ENCODE measurements at regions not wholly inside any gene's neighbourhood (a gene's known extent, or its start where the extent isn't known, plus 50 kb on each side); places are given as distances from the start of the nearest gene placed in this dataset.
A peak's percentile ranks its signal among the peaks of the same experiment; 100 is the strongest.
"Not testable (repeated sequence)": the region's sequence is repeated elsewhere in the genome, so short reads cannot be mapped to it uniquely, and the experiment has no call there.

GRCh38 chr5:119299242-119299614, 56.6 kb upstream of the TNFAIP8 start:
- H3K4me3 ChIP-seq (replicated peaks; ENCODE audit: low read depth, low read length); DNase-seq (ENCODE audit: low read depth): not testable (repeated sequence)

- not testable (repeated sequence) for H3K4me3 ChIP-seq (replicated peaks; ENCODE audit: low read depth, low read length); DNase-seq (ENCODE audit: low read depth)
Observed at GRCh38 chr5:119299615-119300310, 56.1 kb upstream of the TNFAIP8 start.

- no peak for TF ChIP-seq CTCF (IDR thresholded peaks at IDR 0.05; ENCODE audit: low read length, missing control alignments)
- H3K4me3 ChIP-seq (replicated peaks; ENCODE audit: low read depth, low read length) = no peak overlapping the region
- DNase-seq (ENCODE audit: low read depth) = no peak
Observed at GRCh38 chr5:119300311-119300670, 55.5 kb upstream of the TNFAIP8 start.

GRCh38 chr5:119301210-119301609, 54.6 kb upstream of the TNFAIP8 start:
- no peak for DNase-seq (ENCODE audit: low read depth)
- H3K4me3 ChIP-seq (replicated peaks; ENCODE audit: low read depth, low read length) = no peak overlapping the region
- TF ChIP-seq CTCF (IDR thresholded peaks at IDR 0.05; ENCODE audit: low read length, missing control alignments) = no peak

GRCh38 chr5:119301906-119302305, 53.9 kb upstream of the TNFAIP8 start:
- no peak overlapping the region for H3K4me3 ChIP-seq (replicated peaks; ENCODE audit: low read depth, low read length)
- DNase-seq (ENCODE audit: low read depth) = no peak
- no peak for TF ChIP-seq CTCF (IDR thresholded peaks at IDR 0.05; ENCODE audit: low read length, missing control alignments)

GRCh38 chr5:119302449-119302848, 53.4 kb upstream of the TNFAIP8 start:
- DNase-seq (ENCODE audit: low read depth) = no peak
- no peak overlapping the region for H3K4me3 ChIP-seq (replicated peaks; ENCODE audit: low read depth, low read length)
- TF ChIP-seq CTCF (IDR thresholded peaks at IDR 0.05; ENCODE audit: low read length, missing control alignments) = no peak

- DNase-seq (ENCODE audit: low read depth) = peak; percentile 93
- TF ChIP-seq CTCF (IDR thresholded peaks at IDR 0.05; ENCODE audit: low read length, missing control alignments) = no peak
- H3K4me3 ChIP-seq (replicated peaks; ENCODE audit: low read depth, low read length) = no peak overlapping the region
Observed at GRCh38 chr5:119302916-119303897, 52.6 kb upstream of the TNFAIP8 start.
